ENCODE measurements at regions not wholly inside any gene's neighbourhood (a gene's known extent, or its start where the extent isn't known, plus 50 kb on each side); places are given as distances from the start of the nearest gene placed in this dataset.
"Not testable (repeated sequence)": the region's sequence is repeated elsewhere in the genome, so short reads cannot be mapped to it uniquely, and the experiment has no call there.

- H3K9me3 Mint-ChIP-seq: no peaks in the 10 kb centered on the region
- H3K4me3 Mint-ChIP-seq: no peak overlapping the region
- H3K27ac Mint-ChIP-seq: no peak overlapping the region
- no peaks in the 10 kb centered on the region for H3K36me3 Mint-ChIP-seq (ENCODE audit: low read depth)
- no peaks in the 10 kb centered on the region for H3K4me1 Mint-ChIP-seq (ENCODE audit: low read depth)
- H3K27me3 Mint-ChIP-seq (ENCODE audit: low read depth): peaks cover 5% of the 10 kb centered on the region
Measured at GRCh38 chr12:62001424-62001823, 258.8 kb upstream of the USP15 start.

GRCh38 chr12:62003226-62003625 lies 257.0 kb upstream of the USP15 start:
- Mint-ChIP-seq H3K27me3 (ENCODE audit: low read depth) (peaks cover 3% of the 10 kb centered on the region), H3K4me3 (no peak overlapping the region), H3K36me3 (ENCODE audit: low read depth) (no peaks in the 10 kb centered on the region), H3K27ac (no peak overlapping the region), H3K4me1 (ENCODE audit: low read depth) (no peaks in the 10 kb centered on the region), H3K9me3 (no peaks in the 10 kb centered on the region)

DNA sequence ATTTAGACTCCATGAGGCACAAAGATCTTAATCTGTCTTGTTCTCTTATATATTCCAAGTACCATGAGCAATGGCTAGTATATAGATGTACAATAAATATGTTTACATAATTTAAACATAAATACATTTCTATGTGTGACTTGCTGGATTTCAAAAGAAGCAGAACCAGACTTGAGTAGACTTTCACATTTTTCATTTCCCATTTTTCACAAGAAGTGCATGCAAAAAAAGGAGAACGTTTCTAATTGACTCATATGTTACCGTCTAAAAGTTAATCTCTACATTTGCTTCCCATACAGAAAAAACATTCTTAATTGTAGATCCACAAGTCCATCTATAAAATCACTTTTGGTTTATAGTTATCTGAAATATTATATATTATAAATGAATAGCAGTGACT lies 256.5 kb upstream of the USP15 start:
- no peak overlapping the region for H3K27ac Mint-ChIP-seq
- no peaks in the 10 kb centered on the region for H3K4me1 Mint-ChIP-seq (ENCODE audit: low read depth)
- H3K36me3 Mint-ChIP-seq (ENCODE audit: low read depth): no peaks in the 10 kb centered on the region
- H3K9me3 Mint-ChIP-seq: no peaks in the 10 kb centered on the region
- no peak overlapping the region for H3K4me3 Mint-ChIP-seq
- peaks cover 3% of the 10 kb centered on the region for H3K27me3 Mint-ChIP-seq (ENCODE audit: low read depth)

DNA sequence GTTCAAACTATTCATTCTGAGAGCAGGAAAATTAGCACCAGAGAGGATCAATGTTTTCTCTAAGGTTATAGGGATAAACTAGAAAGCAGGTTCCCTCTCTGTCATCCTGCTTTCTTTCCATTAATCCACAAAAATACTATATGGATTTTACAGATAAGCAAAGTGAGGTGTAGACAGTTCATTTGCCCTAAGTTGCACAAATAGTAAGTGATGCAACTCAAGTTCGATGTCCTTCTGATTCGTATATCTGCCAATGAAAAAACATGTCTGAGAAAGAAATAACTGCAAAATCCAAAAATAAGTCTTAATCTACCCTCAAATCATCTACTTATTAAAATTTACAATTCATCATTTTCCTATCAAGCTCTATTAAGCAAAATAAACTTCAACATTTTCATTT lies 254.6 kb upstream of the USP15 start:
- Mint-ChIP-seq H3K9me3 (no peaks in the 10 kb centered on the region), H3K4me1 (ENCODE audit: low read depth) (no peaks in the 10 kb centered on the region), H3K27ac (no peak overlapping the region), H3K4me3 (no peak overlapping the region), H3K27me3 (ENCODE audit: low read depth) (peaks cover 3% of the 10 kb centered on the region), H3K36me3 (ENCODE audit: low read depth) (no peaks in the 10 kb centered on the region)

GRCh38 chr12:62006076-62006732 lies 254.0 kb upstream of the USP15 start:
- H3K36me3 Mint-ChIP-seq (ENCODE audit: low read depth): no peaks in the 10 kb centered on the region
- H3K27me3 Mint-ChIP-seq (ENCODE audit: low read depth): peaks cover 3% of the 10 kb centered on the region
- H3K4me1 Mint-ChIP-seq (ENCODE audit: low read depth): no peaks in the 10 kb centered on the region
- no peak overlapping the region for H3K27ac Mint-ChIP-seq
- H3K9me3 Mint-ChIP-seq: no peaks in the 10 kb centered on the region
- no peak overlapping the region for H3K4me3 Mint-ChIP-seq

DNA sequence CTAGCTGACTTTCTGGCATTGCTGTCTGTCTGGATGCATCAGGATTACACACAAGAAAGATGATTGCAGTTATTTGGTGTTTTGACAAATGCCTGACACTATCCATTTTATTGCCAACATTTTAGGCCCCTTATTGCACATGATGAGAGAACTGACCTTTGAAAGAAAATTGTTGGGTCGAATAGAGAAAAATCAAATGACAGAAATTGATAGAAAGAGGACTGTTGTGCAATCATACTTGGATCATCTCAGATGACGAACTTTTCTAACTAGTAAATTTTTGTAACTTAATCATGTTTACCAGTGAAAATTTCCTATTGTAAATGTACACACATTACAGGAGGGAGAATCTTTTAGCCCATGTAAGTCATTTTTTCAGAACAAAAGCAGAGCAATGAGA lies 251.5 kb upstream of the USP15 start:
- H3K27me3 Mint-ChIP-seq (ENCODE audit: low read depth): peaks cover 3% of the 10 kb centered on the region
- no peaks in the 10 kb centered on the region for H3K4me1 Mint-ChIP-seq (ENCODE audit: low read depth)
- H3K36me3 Mint-ChIP-seq (ENCODE audit: low read depth): no peaks in the 10 kb centered on the region
- no peak overlapping the region for H3K27ac Mint-ChIP-seq
- no peaks in the 10 kb centered on the region for H3K9me3 Mint-ChIP-seq
- no peak overlapping the region for H3K4me3 Mint-ChIP-seq

DNA sequence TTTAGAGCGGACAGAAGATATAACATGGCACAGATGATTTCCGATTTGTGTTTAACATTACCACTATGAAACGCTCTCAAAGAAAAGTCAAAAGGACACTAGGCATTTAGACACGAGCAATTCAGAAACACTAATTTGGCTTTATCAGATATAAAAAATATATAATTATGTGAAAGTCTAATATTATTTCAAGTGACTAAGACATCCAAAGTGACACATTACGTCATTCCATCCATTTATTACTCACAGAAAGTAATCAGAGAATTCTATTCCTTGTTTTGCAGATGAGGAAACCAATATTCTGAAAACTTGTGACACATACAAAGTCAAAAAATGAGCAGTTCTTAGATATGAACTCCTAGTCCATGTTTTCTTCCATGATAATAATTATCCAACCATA lies 250.8 kb upstream of the USP15 start:
- H3K4me3 Mint-ChIP-seq: no peak overlapping the region
- H3K27ac Mint-ChIP-seq: no peak overlapping the region
- H3K27me3 Mint-ChIP-seq (ENCODE audit: low read depth): peaks cover 3% of the 10 kb centered on the region
- no peaks in the 10 kb centered on the region for H3K36me3 Mint-ChIP-seq (ENCODE audit: low read depth)
- H3K4me1 Mint-ChIP-seq (ENCODE audit: low read depth): no peaks in the 10 kb centered on the region
- no peaks in the 10 kb centered on the region for H3K9me3 Mint-ChIP-seq

DNA sequence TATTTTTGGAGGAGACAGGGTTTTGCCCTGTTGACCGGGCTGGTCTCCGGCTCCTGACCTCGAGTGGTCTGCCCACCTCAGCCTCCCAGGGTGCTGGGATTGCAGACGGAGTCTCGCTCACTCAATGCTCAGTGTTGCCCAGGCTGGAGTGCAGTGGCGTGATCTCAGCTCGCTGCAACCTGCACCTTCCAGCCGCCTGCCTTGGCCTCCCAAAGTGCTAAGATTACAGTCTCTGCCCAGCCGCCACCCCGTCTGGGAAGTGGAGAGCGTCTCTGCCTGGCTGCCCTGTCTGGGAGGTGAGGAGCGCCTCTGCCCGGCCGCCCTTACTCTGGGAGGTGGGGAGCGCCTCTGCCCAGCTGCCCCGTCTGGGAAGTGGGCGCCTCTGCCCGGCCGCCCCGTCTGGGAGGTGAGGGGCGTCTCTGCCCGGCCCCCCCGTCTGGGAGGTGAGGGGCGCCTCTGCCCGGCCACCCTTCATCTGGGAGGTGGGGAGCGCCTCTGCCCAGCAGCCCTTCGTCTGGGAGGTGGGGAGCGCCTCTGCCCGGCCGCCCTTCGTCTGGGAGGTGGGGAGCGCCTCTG lies 249.8 kb upstream of the USP15 start:
- not testable (repeated sequence) for H3K9me3 Mint-ChIP-seq; H3K27ac Mint-ChIP-seq; H3K27me3 Mint-ChIP-seq (ENCODE audit: low read depth); H3K4me3 Mint-ChIP-seq; H3K36me3 Mint-ChIP-seq (ENCODE audit: low read depth); H3K4me1 Mint-ChIP-seq (ENCODE audit: low read depth)

- not testable (repeated sequence) for H3K27me3 Mint-ChIP-seq (ENCODE audit: low read depth); H3K36me3 Mint-ChIP-seq (ENCODE audit: low read depth)
Measured at GRCh38 chr12:62010973-62011372, 249.2 kb upstream of the USP15 start.

DNA sequence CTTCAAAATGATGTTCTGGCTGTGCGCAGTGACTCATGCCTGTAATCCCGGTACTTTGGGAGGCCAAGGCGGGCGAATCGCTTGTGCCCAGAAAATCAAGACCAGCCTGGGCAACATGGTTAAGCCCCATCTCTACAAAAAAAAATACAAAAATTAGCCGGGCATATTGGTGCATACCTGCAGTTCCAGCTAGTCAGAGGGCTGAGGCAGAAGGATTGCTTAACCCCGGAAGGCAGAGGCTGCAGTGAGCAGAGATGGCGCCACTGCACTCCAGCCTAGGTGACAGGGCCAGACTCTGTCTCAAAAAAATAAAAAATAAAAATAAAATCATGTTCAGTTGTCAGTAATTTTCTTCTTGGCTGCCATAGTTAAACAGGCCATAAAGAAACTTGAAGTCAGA lies 245.9 kb upstream of the USP15 start:
- H3K36me3 Mint-ChIP-seq (ENCODE audit: low read depth): no peaks in the 10 kb centered on the region
- H3K4me3 Mint-ChIP-seq: no peak overlapping the region
- no peaks in the 10 kb centered on the region for H3K9me3 Mint-ChIP-seq
- peaks cover 4% of the 10 kb centered on the region for H3K27me3 Mint-ChIP-seq (ENCODE audit: low read depth)
- H3K4me1 Mint-ChIP-seq (ENCODE audit: low read depth): no peaks in the 10 kb centered on the region
- no peak overlapping the region for H3K27ac Mint-ChIP-seq

More at GRCh38 chr12:62010973-62011372, 249.2 kb upstream of the USP15 start:
- H3K4me3 Mint-ChIP-seq; H3K27ac Mint-ChIP-seq; H3K4me1 Mint-ChIP-seq (ENCODE audit: low read depth); H3K9me3 Mint-ChIP-seq: not testable (repeated sequence)

GRCh38 chr12:62016021-62016420 lies 244.2 kb upstream of the USP15 start:
- H3K9me3 Mint-ChIP-seq: no peaks in the 10 kb centered on the region

GRCh38 chr12:62021808-62022207 lies 238.4 kb upstream of the USP15 start:
- Mint-ChIP-seq H3K9me3 (no peaks in the 10 kb centered on the region), H3K36me3 (ENCODE audit: low read depth) (no peaks in the 10 kb centered on the region), H3K4me1 (ENCODE audit: low read depth) (no peaks in the 10 kb centered on the region), H3K27me3 (ENCODE audit: low read depth) (no peaks in the 10 kb centered on the region), H3K4me3 (no peak overlapping the region), H3K27ac (no peak overlapping the region)

More at GRCh38 chr12:62016021-62016420, 244.2 kb upstream of the USP15 start:
- Mint-ChIP-seq H3K4me3 (no peak overlapping the region), H3K36me3 (ENCODE audit: low read depth) (no peaks in the 10 kb centered on the region), H3K4me1 (ENCODE audit: low read depth) (no peaks in the 10 kb centered on the region), H3K27me3 (ENCODE audit: low read depth) (peaks cover 4% of the 10 kb centered on the region), H3K27ac (no peak overlapping the region)

DNA sequence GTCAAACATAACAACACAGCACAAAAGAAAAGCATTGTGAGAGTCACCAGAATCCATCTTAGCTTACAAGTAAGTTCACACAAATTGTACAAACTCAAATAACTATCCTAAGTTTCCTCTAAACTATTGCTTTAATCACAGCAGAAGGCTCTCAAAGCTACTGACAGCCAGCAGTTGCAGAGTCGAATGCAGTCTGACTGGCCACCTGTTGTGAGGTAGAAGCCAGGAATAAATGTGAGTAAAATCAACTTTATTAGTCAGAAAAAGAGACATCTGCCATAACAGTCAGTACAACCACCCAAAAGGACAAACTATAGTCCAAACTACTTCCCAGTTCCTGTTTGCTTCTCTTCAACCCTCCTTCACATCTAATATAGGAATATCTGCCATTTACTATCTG lies 231.7 kb upstream of the USP15 start:
- no peak overlapping the region for H3K4me3 Mint-ChIP-seq
- H3K36me3 Mint-ChIP-seq (ENCODE audit: low read depth): no peaks in the 10 kb centered on the region
- H3K27me3 Mint-ChIP-seq (ENCODE audit: low read depth): no peaks in the 10 kb centered on the region

GRCh38 chr12:62032870-62033269 lies 227.3 kb upstream of the USP15 start:
- Mint-ChIP-seq H3K4me1 (ENCODE audit: low read depth) (no peaks in the 10 kb centered on the region), H3K9me3 (no peaks in the 10 kb centered on the region), H3K27me3 (ENCODE audit: low read depth) (no peaks in the 10 kb centered on the region), H3K4me3 (no peak overlapping the region), H3K36me3 (ENCODE audit: low read depth) (no peaks in the 10 kb centered on the region), H3K27ac (no peak overlapping the region)

More for the DNA sequence above, 231.7 kb upstream of the USP15 start:
- no peak overlapping the region for H3K27ac Mint-ChIP-seq
- H3K9me3 Mint-ChIP-seq: no peaks in the 10 kb centered on the region
- H3K4me1 Mint-ChIP-seq (ENCODE audit: low read depth): no peaks in the 10 kb centered on the region

GRCh38 chr12:62044450-62045135 lies 215.6 kb upstream of the USP15 start:
- Mint-ChIP-seq H3K36me3 (ENCODE audit: low read depth) (no peaks in the 10 kb centered on the region), H3K4me3 (no peak overlapping the region), H3K27ac (no peak overlapping the region), H3K9me3 (no peaks in the 10 kb centered on the region), H3K4me1 (ENCODE audit: low read depth) (no peaks in the 10 kb centered on the region), H3K27me3 (ENCODE audit: low read depth) (no peaks in the 10 kb centered on the region)
